ENCODE measurements at regions not wholly inside any gene's neighbourhood (a gene's known extent, or its start where the extent isn't known, plus 50 kb on each side); places are given as distances from the start of the nearest gene placed in this dataset.

- H3K4me3 ChIP-seq (ENCODE audit: low read depth, low read length): no peak overlapping the region
- H3K36me3 ChIP-seq (ENCODE audit: insufficient read depth, low read length): no peaks in the 10 kb centered on the region
- H3K79me2 ChIP-seq (ENCODE audit: control insufficient read depth, insufficient read depth, low read length, unreplicated experiment): no peaks in the 10 kb centered on the region
- H3K4me1 ChIP-seq (ENCODE audit: control insufficient read depth, insufficient read depth, low read length, unreplicated experiment): no peaks in the 10 kb centered on the region
- H2AFZ ChIP-seq (ENCODE audit: low read length, unreplicated experiment): no peak overlapping the region
- peaks cover 45% of the 10 kb centered on the region for H3K27me3 ChIP-seq (ENCODE audit: insufficient read depth, low read length)
- no peak overlapping the region for H3K27ac ChIP-seq (ENCODE audit: low read depth, low read length)
Observed at GRCh38 chr2:118618279-118618678, 229.2 kb downstream of the EN1 start.

- Histone ChIP-seq H3K4me1 (ENCODE audit: control insufficient read depth, insufficient read depth, low read length, unreplicated experiment) (no peaks in the 10 kb centered on the region), H3K4me3 (ENCODE audit: low read depth, low read length) (no peak overlapping the region), H3K27ac (ENCODE audit: low read depth, low read length) (no peak overlapping the region), H3K27me3 (ENCODE audit: insufficient read depth, low read length) (peaks cover 59% of the 10 kb centered on the region), H2AFZ (ENCODE audit: low read length, unreplicated experiment) (no peak overlapping the region), H3K79me2 (ENCODE audit: control insufficient read depth, insufficient read depth, low read length, unreplicated experiment) (no peaks in the 10 kb centered on the region), H3K36me3 (ENCODE audit: insufficient read depth, low read length) (no peaks in the 10 kb centered on the region)
Observed at GRCh38 chr2:118616432-118616831, 231.0 kb downstream of the EN1 start.

- H3K4me3 ChIP-seq (ENCODE audit: low read depth, low read length): no peak overlapping the region
- no peaks in the 10 kb centered on the region for H3K4me1 ChIP-seq (ENCODE audit: control insufficient read depth, insufficient read depth, low read length, unreplicated experiment)
- no peak overlapping the region for H2AFZ ChIP-seq (ENCODE audit: low read length, unreplicated experiment)
- peaks cover 65% of the 10 kb centered on the region for H3K27me3 ChIP-seq (ENCODE audit: insufficient read depth, low read length)
- no peak overlapping the region for H3K27ac ChIP-seq (ENCODE audit: low read depth, low read length)
- H3K79me2 ChIP-seq (ENCODE audit: control insufficient read depth, insufficient read depth, low read length, unreplicated experiment): no peaks in the 10 kb centered on the region
- no peaks in the 10 kb centered on the region for H3K36me3 ChIP-seq (ENCODE audit: insufficient read depth, low read length)
Observed at GRCh38 chr2:118614841-118615271, 232.6 kb downstream of the EN1 start.

GRCh38 chr2:118613737-118614136 lies 233.7 kb downstream of the EN1 start:
- H2AFZ ChIP-seq (ENCODE audit: low read length, unreplicated experiment): no peak overlapping the region
- H3K79me2 ChIP-seq (ENCODE audit: control insufficient read depth, insufficient read depth, low read length, unreplicated experiment): no peaks in the 10 kb centered on the region
- H3K4me3 ChIP-seq (ENCODE audit: low read depth, low read length): no peak overlapping the region
- no peak overlapping the region for H3K27ac ChIP-seq (ENCODE audit: low read depth, low read length)
- no peaks in the 10 kb centered on the region for H3K4me1 ChIP-seq (ENCODE audit: control insufficient read depth, insufficient read depth, low read length, unreplicated experiment)
- H3K36me3 ChIP-seq (ENCODE audit: insufficient read depth, low read length): no peaks in the 10 kb centered on the region
- peaks cover 66% of the 10 kb centered on the region for H3K27me3 ChIP-seq (ENCODE audit: insufficient read depth, low read length)

- H3K36me3 ChIP-seq (ENCODE audit: insufficient read depth, low read length): no peaks in the 10 kb centered on the region
- no peaks in the 10 kb centered on the region for H3K79me2 ChIP-seq (ENCODE audit: control insufficient read depth, insufficient read depth, low read length, unreplicated experiment)
- H3K4me1 ChIP-seq (ENCODE audit: control insufficient read depth, insufficient read depth, low read length, unreplicated experiment): no peaks in the 10 kb centered on the region
- H3K27me3 ChIP-seq (ENCODE audit: insufficient read depth, low read length): peaks cover 70% of the 10 kb centered on the region
- no peak overlapping the region for H2AFZ ChIP-seq (ENCODE audit: low read length, unreplicated experiment)
- no peak overlapping the region for H3K4me3 ChIP-seq (ENCODE audit: low read depth, low read length)
- no peak overlapping the region for H3K27ac ChIP-seq (ENCODE audit: low read depth, low read length)
Observed at GRCh38 chr2:118611691-118612090, 235.8 kb downstream of the EN1 start.

GRCh38 chr2:118609138-118609537 lies 238.3 kb downstream of the EN1 start:
- H3K4me1 ChIP-seq (ENCODE audit: control insufficient read depth, insufficient read depth, low read length, unreplicated experiment): no peaks in the 10 kb centered on the region
- H2AFZ ChIP-seq (ENCODE audit: low read length, unreplicated experiment): no peak overlapping the region
- H3K27ac ChIP-seq (ENCODE audit: low read depth, low read length): no peak overlapping the region
- no peaks in the 10 kb centered on the region for H3K79me2 ChIP-seq (ENCODE audit: control insufficient read depth, insufficient read depth, low read length, unreplicated experiment)
- peaks cover 63% of the 10 kb centered on the region for H3K27me3 ChIP-seq (ENCODE audit: insufficient read depth, low read length)
- no peak overlapping the region for H3K4me3 ChIP-seq (ENCODE audit: low read depth, low read length)
- no peaks in the 10 kb centered on the region for H3K36me3 ChIP-seq (ENCODE audit: insufficient read depth, low read length)

- Histone ChIP-seq H2AFZ (ENCODE audit: low read length, unreplicated experiment) (no peak overlapping the region), H3K4me3 (ENCODE audit: low read depth, low read length) (no peak overlapping the region), H3K27ac (ENCODE audit: low read depth, low read length) (no peak overlapping the region), H3K27me3 (ENCODE audit: insufficient read depth, low read length) (peaks cover 63% of the 10 kb centered on the region), H3K4me1 (ENCODE audit: control insufficient read depth, insufficient read depth, low read length, unreplicated experiment) (no peaks in the 10 kb centered on the region), H3K79me2 (ENCODE audit: control insufficient read depth, insufficient read depth, low read length, unreplicated experiment) (no peaks in the 10 kb centered on the region), H3K36me3 (ENCODE audit: insufficient read depth, low read length) (no peaks in the 10 kb centered on the region)
Observed at GRCh38 chr2:118607641-118608040, 239.8 kb downstream of the EN1 start.

- Histone ChIP-seq H3K79me2 (ENCODE audit: control insufficient read depth, insufficient read depth, low read length, unreplicated experiment) (no peaks in the 10 kb centered on the region), H3K27ac (ENCODE audit: low read depth, low read length) (no peak overlapping the region), H3K36me3 (ENCODE audit: insufficient read depth, low read length) (no peaks in the 10 kb centered on the region), H3K4me3 (ENCODE audit: low read depth, low read length) (no peak overlapping the region), H3K4me1 (ENCODE audit: control insufficient read depth, insufficient read depth, low read length, unreplicated experiment) (no peaks in the 10 kb centered on the region), H2AFZ (ENCODE audit: low read length, unreplicated experiment) (no peak overlapping the region), H3K27me3 (ENCODE audit: insufficient read depth, low read length) (peaks cover 71% of the 10 kb centered on the region)
Observed at GRCh38 chr2:118604811-118605210, 242.6 kb downstream of the EN1 start.

DNA sequence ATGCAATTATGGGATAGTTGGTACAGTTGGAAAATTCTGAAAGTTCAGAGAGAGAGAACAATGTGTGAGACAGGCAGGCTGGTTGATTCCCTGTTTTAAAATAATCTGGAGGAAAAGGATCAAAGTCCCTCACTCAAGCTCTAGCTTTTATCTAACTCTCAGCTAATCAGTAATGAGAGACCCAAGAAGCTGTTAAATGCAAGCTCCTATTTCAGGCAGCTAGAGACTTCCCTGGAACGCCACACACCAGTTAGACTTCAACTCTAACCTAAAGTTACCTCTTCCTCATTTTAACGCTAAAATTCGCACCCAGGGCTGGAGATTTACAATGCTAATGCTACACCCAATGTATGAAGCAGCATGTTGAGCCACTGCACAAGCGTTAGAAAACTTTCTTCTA lies 243.1 kb downstream of the EN1 start:
- Histone ChIP-seq H3K4me3 (ENCODE audit: low read depth, low read length) (no peak overlapping the region), H3K4me1 (ENCODE audit: control insufficient read depth, insufficient read depth, low read length, unreplicated experiment) (no peaks in the 10 kb centered on the region), H3K27me3 (ENCODE audit: insufficient read depth, low read length) (peaks cover 71% of the 10 kb centered on the region), H3K36me3 (ENCODE audit: insufficient read depth, low read length) (no peaks in the 10 kb centered on the region), H2AFZ (ENCODE audit: low read length, unreplicated experiment) (no peak overlapping the region), H3K27ac (ENCODE audit: low read depth, low read length) (no peak overlapping the region), H3K79me2 (ENCODE audit: control insufficient read depth, insufficient read depth, low read length, unreplicated experiment) (no peaks in the 10 kb centered on the region)

GRCh38 chr2:118599141-118599540 lies 248.3 kb downstream of the EN1 start:
- Histone ChIP-seq H3K79me2 (ENCODE audit: control insufficient read depth, insufficient read depth, low read length, unreplicated experiment) (no peaks in the 10 kb centered on the region), H3K27me3 (ENCODE audit: insufficient read depth, low read length) (peaks cover 40% of the 10 kb centered on the region), H3K4me1 (ENCODE audit: control insufficient read depth, insufficient read depth, low read length, unreplicated experiment) (no peaks in the 10 kb centered on the region), H2AFZ (ENCODE audit: low read length, unreplicated experiment) (no peak overlapping the region), H3K4me3 (ENCODE audit: low read depth, low read length) (no peak overlapping the region), H3K36me3 (ENCODE audit: insufficient read depth, low read length) (no peaks in the 10 kb centered on the region), H3K27ac (ENCODE audit: low read depth, low read length) (no peak overlapping the region)

DNA sequence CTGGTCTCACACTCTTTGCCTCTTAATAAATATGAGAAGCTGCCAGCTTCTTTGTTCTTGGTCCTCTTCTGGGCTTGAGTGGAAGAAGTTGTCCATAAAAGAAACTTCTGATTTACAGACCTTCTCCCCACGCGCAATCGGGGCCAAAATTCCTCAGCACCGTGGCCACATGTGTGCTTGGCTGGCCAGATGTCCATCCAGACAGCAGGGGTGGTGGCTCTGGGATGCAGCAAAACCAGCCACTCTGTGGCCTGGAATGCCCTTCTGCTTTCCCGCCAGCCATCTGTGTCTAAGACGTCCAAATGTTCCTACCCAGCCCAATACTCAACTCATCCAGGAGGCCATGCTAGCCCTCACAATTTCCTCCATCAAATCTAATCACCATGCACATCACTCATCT lies 250.8 kb downstream of the EN1 start:
- H3K27me3 ChIP-seq (ENCODE audit: insufficient read depth, low read length): peaks cover 15% of the 10 kb centered on the region
- H3K4me1 ChIP-seq (ENCODE audit: control insufficient read depth, insufficient read depth, low read length, unreplicated experiment): no peaks in the 10 kb centered on the region
- H3K27ac ChIP-seq (ENCODE audit: low read depth, low read length): no peak overlapping the region
- no peak overlapping the region for H2AFZ ChIP-seq (ENCODE audit: low read length, unreplicated experiment)
- no peaks in the 10 kb centered on the region for H3K79me2 ChIP-seq (ENCODE audit: control insufficient read depth, insufficient read depth, low read length, unreplicated experiment)
- no peaks in the 10 kb centered on the region for H3K36me3 ChIP-seq (ENCODE audit: insufficient read depth, low read length)
- no peak overlapping the region for H3K4me3 ChIP-seq (ENCODE audit: low read depth, low read length)

All from ACC112 (cell line).